GM23248 (cell line): ENCODE measurements at regions not wholly inside any gene's neighbourhood (a gene's known extent, or its start where the extent isn't known, plus 50 kb on each side); places are given as distances from the start of the nearest gene placed in this dataset.

Experiments used
- DNase-seq: peaks from one replicate; pipeline ENCODE4 v3.0.0-alpha.2; 2015
- H2AFZ ChIP-seq: fragments of 200-600 bp; sonication (generic); 2 replicates; pipeline ENCODE4 v1.6.1; 2016; ENCODE audit warnings: antibody characterized with exemption
- H3F3A ChIP-seq: fragments of 200-600 bp; sonication (generic); 2 replicates; pipeline ENCODE4 v1.6.1; 2016; ENCODE audit warnings: mild to moderate bottlenecking, antibody characterized with exemption, mixed run types; ENCODE audit not compliant: insufficient read depth
- H3K27ac ChIP-seq: fragments of 200-600 bp; sonication (generic); 2 replicates; pipeline ENCODE4 v1.5.1; 2016; ENCODE audit warnings: mild to moderate bottlenecking
- H3K27me3 ChIP-seq: fragments of 200-600 bp; sonication (generic); replicated peaks from 2 replicates; pipeline ENCODE4 v1.6.1; 2016; ENCODE audit warnings: mild to moderate bottlenecking; ENCODE audit not compliant: insufficient read depth
- H3K36me3 ChIP-seq: fragments of 200-600 bp; sonication (generic); 2 replicates; pipeline ENCODE4 v1.6.1; 2016; ENCODE audit warnings: low read depth, mild to moderate bottlenecking
- H3K4me1 ChIP-seq: fragments of 200-600 bp; sonication (generic); 2 replicates; pipeline ENCODE4 v1.6.1; 2016; ENCODE audit warnings: mild to moderate bottlenecking; ENCODE audit not compliant: insufficient read depth
- H3K4me2 ChIP-seq: fragments of 200-600 bp; sonication (generic); one replicate; pipeline ENCODE4 v1.6.1; 2016; ENCODE audit warnings: mild to moderate bottlenecking; ENCODE audit not compliant: unreplicated experiment
- H3K4me3 ChIP-seq: fragments of 200-600 bp; sonication (generic); 2 replicates; pipeline ENCODE4 v1.5.1; 2016; ENCODE audit warnings: mild to moderate bottlenecking
- H3K79me2 ChIP-seq: fragments of 200-600 bp; sonication (generic); 2 replicates; pipeline ENCODE4 v1.6.1; 2016; ENCODE audit warnings: mild to moderate bottlenecking; ENCODE audit not compliant: insufficient read depth
- H3K9ac ChIP-seq: fragments of 200-600 bp; sonication (generic); 2 replicates; pipeline ENCODE4 v1.6.1; 2016; ENCODE audit warnings: mild to moderate bottlenecking
- H3K9me2 ChIP-seq: fragments of 200-600 bp; sonication (generic); 2 replicates; pipeline ENCODE4 v1.6.1; 2016; ENCODE audit warnings: mixed run types, mild to moderate bottlenecking, moderate library complexity; ENCODE audit not compliant: insufficient read depth
- H3K9me3 ChIP-seq: fragments of 200-600 bp; sonication (generic); one replicate; pipeline ENCODE4 v1.6.1; 2017; ENCODE audit warnings: low read depth
- H4K20me1 ChIP-seq: fragments of 200-600 bp; sonication (generic); 2 replicates; pipeline ENCODE4 v1.6.0; 2016; ENCODE audit not compliant: insufficient read depth
- EZH2 ChIP-seq: fragments of 200-600 bp; sonication (generic); IDR thresholded peaks from 2 replicates; pipeline ENCODE4 v1.6.1; 2018; ENCODE audit warnings: antibody characterized with exemption, mild to moderate bottlenecking; ENCODE audit not compliant: insufficient read depth, poor library complexity, severe bottlenecking
- EZH2phosphoT487 ChIP-seq: fragments of 200-600 bp; sonication (generic); IDR thresholded peaks from 2 replicates; pipeline ENCODE4 v1.6.1; 2018; ENCODE audit warnings: antibody characterized with exemption, moderate library complexity, mild to moderate bottlenecking, low read depth; ENCODE audit not compliant: insufficient read depth
- WGBS, 2 experiments: methylation state at CpG; one replicate each; pipeline ENCODE4 v1.1.6; 2015 to 2017; ENCODE audit warnings: low lambda C conversion rate in 2 of 2, low coverage in 1 of 2; ENCODE audit errors: missing lambda C conversion rate in 2 of 2; 5-methylcytosine and 5-hydroxymethylcytosine counted together
- in situ Hi-C: fragments of 300-500 bp; cut with MboI; formaldehyde crosslinking; loops from 2 replicates; pipeline ENCODE4 v1.15.0; 2020

GRCh38 chr2:166658901-166659300 lies 164.9 kb upstream of the SCN7A start:
- Histone ChIP-seq H3K4me3 (no peak overlapping the region), H3K9me2 (no peaks in the 10 kb centered on the region), H3K36me3 (no peaks in the 10 kb centered on the region), H3K27ac (no peak overlapping the region), H3K4me1 (no peaks in the 10 kb centered on the region), H3K9ac (no peak overlapping the region), H4K20me1 (no peaks in the 10 kb centered on the region), H3K79me2 (no peaks in the 10 kb centered on the region), H3F3A (no peaks in the 10 kb centered on the region), H3K27me3 (no peaks in the 10 kb centered on the region), H3K9me3 (no peaks in the 10 kb centered on the region), H2AFZ (no peak overlapping the region), H3K4me2 (no peak overlapping the region)
- TF ChIP-seq EZH2phosphoT487 (no peak), EZH2 (no peak)
- DNase-seq = no peak
- in situ Hi-C loops = no loop called here
- WGBS, 2 experiments = 34 to 38% methylated on average over 1 of the region's 1 CpG

GRCh38 chr2:166653185-166653813 lies 159.2 kb upstream of the SCN7A start:
- Histone ChIP-seq H3K36me3 (no peaks in the 10 kb centered on the region), H3K9me2 (no peaks in the 10 kb centered on the region), H3K9me3 (no peaks in the 10 kb centered on the region), H3K27me3 (no peaks in the 10 kb centered on the region), H3K4me1 (no peaks in the 10 kb centered on the region), H3K4me3 (no peak overlapping the region), H3K4me2 (no peak overlapping the region), H3K27ac (no peak overlapping the region), H3F3A (no peaks in the 10 kb centered on the region), H3K9ac (no peak overlapping the region), H4K20me1 (no peaks in the 10 kb centered on the region), H2AFZ (no peak overlapping the region), H3K79me2 (no peaks in the 10 kb centered on the region)
- WGBS, 2 experiments = 8 to 16% methylated on average over 4 of the region's 4 CpGs
- no peak for DNase-seq
- TF ChIP-seq EZH2 (no peak), EZH2phosphoT487 (no peak)
- in situ Hi-C loops = no loop called here

GRCh38 chr2:166651991-166652390 lies 157.9 kb upstream of the SCN7A start:
- DNase-seq = no peak
- Histone ChIP-seq H3K36me3 (no peaks in the 10 kb centered on the region), H3K4me2 (no peak overlapping the region), H3F3A (no peaks in the 10 kb centered on the region), H3K9me2 (no peaks in the 10 kb centered on the region), H2AFZ (no peak overlapping the region), H3K79me2 (no peaks in the 10 kb centered on the region), H3K27me3 (no peaks in the 10 kb centered on the region), H4K20me1 (no peaks in the 10 kb centered on the region), H3K9ac (no peak overlapping the region), H3K27ac (no peak overlapping the region), H3K4me1 (no peaks in the 10 kb centered on the region), H3K9me3 (no peaks in the 10 kb centered on the region), H3K4me3 (no peak overlapping the region)
- in situ Hi-C loops = no loop called here
- no peak for TF ChIP-seq EZH2
- TF ChIP-seq EZH2phosphoT487 = no peak

- in situ Hi-C loops = no loop called here
- Histone ChIP-seq H3K9ac (no peak overlapping the region), H3K27ac (no peak overlapping the region), H4K20me1 (no peaks in the 10 kb centered on the region), H3K4me2 (no peak overlapping the region), H3F3A (no peaks in the 10 kb centered on the region), H3K4me3 (no peak overlapping the region), H3K27me3 (no peaks in the 10 kb centered on the region), H3K4me1 (no peaks in the 10 kb centered on the region), H3K9me3 (no peaks in the 10 kb centered on the region), H3K9me2 (no peaks in the 10 kb centered on the region), H2AFZ (no peak overlapping the region), H3K36me3 (no peaks in the 10 kb centered on the region), H3K79me2 (no peaks in the 10 kb centered on the region)
- WGBS, 2 experiments = 11 to 15% methylated on average over 4 of the region's 4 CpGs
- DNase-seq = no peak
- TF ChIP-seq EZH2 (no peak), EZH2phosphoT487 (no peak)
These were observed 157.1 kb upstream of the SCN7A start for GRCh38 chr2:166651080-166651675.

- H3K4me2 ChIP-seq = no peak overlapping the region
- H3F3A ChIP-seq = no peaks in the 10 kb centered on the region
- no peak overlapping the region for H3K9ac ChIP-seq
- in situ Hi-C loops = no loop called here
- TF ChIP-seq EZH2 (no peak), EZH2phosphoT487 (no peak)
- no peaks in the 10 kb centered on the region for H3K4me1 ChIP-seq
- no peak overlapping the region for H3K4me3 ChIP-seq
- DNase-seq = no peak
- no peaks in the 10 kb centered on the region for H3K27me3 ChIP-seq
- no peak overlapping the region for H3K27ac ChIP-seq
- WGBS, 2 experiments = 35 to 37% methylated on average over 2 of the region's 2 CpGs
- no peaks in the 10 kb centered on the region for H3K9me2 ChIP-seq
- H3K79me2 ChIP-seq = no peaks in the 10 kb centered on the region
- H3K9me3 ChIP-seq = no peaks in the 10 kb centered on the region
- H3K36me3 ChIP-seq = no peaks in the 10 kb centered on the region
- no peak overlapping the region for H2AFZ ChIP-seq
- no peaks in the 10 kb centered on the region for H4K20me1 ChIP-seq
These were observed 153.9 kb upstream of the SCN7A start for GRCh38 chr2:166647935-166648334.
